Large intestine (tissue), 3 donors: ENCODE measurements at regions not wholly inside any gene's neighbourhood (a gene's known extent, or its start where the extent isn't known, plus 50 kb on each side); places are given as distances from the start of the nearest gene placed in this dataset.
A peak's percentile ranks its signal among the peaks of the same experiment; 100 is the strongest.

ENCODE experiments used
- DNase-seq, 2 donors: peaks; one replicate each; pipeline versions ENCODE4 v3.0.0 to v3.0.0-alpha.2; 2013
- H3K27ac ChIP-seq: one replicate; pipeline ENCODE4 v1.5.1; 2013; ENCODE audit warnings: low read length
- H3K27me3 ChIP-seq: 2 replicates; pipeline ENCODE4 v1.6.1; 2013; ENCODE audit warnings: low read length; ENCODE audit not compliant: control insufficient read depth, insufficient read depth
- H3K36me3 ChIP-seq: 2 replicates; pipeline ENCODE4 v1.6.1; 2013; ENCODE audit warnings: low read length; ENCODE audit not compliant: control insufficient read depth, insufficient read depth
- H3K4me1 ChIP-seq: one replicate; pipeline ENCODE4 v1.6.1; 2013; ENCODE audit warnings: low read length; ENCODE audit not compliant: control insufficient read depth, insufficient read depth
- H3K4me3 ChIP-seq: one replicate; pipeline ENCODE4 v1.5.1; 2013; ENCODE audit warnings: low read length
- H3K9me3 ChIP-seq: one replicate; pipeline ENCODE4 v1.6.1; 2013; ENCODE audit warnings: mild to moderate bottlenecking, low read depth, low read length, moderate library complexity; ENCODE audit not compliant: control insufficient read depth
- WGBS: methylation state at CpG from one replicate; pipeline ENCODE4 v1.1.5; 2013; ENCODE audit warnings: low lambda C conversion rate; ENCODE audit not compliant: insufficient coverage; 5-methylcytosine and 5-hydroxymethylcytosine counted together

DNA sequence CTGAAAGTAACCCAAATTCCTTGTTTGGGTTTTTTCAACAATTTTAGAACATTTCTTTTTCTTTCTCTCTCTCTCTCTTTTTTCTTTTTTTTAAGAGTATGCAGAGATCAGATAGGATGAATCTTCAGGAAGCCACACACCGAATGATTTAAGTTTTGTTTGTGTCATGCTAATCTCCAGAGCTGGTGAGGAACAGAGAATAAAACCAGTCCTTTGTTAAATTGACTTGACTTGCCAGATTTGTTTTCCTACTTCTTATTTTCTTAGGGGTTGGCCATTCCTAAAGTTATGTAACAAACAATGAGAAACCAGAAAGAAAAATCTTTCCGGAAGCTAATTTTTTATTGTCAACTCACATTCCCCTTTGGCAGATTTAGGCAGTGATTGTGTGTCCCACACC lies 1669.3 kb upstream of the CDH6 start:
- DNase-seq = no peak
- WGBS = 52% methylated on average over 2 of the region's 2 CpGs
- Histone ChIP-seq H3K4me1 (no peaks in the 10 kb centered on the region), H3K27ac (no peak overlapping the region), H3K36me3 (no peaks in the 10 kb centered on the region), H3K4me3 (no peak overlapping the region), H3K9me3 (no peaks in the 10 kb centered on the region), H3K27me3 (no peaks in the 10 kb centered on the region)

DNA sequence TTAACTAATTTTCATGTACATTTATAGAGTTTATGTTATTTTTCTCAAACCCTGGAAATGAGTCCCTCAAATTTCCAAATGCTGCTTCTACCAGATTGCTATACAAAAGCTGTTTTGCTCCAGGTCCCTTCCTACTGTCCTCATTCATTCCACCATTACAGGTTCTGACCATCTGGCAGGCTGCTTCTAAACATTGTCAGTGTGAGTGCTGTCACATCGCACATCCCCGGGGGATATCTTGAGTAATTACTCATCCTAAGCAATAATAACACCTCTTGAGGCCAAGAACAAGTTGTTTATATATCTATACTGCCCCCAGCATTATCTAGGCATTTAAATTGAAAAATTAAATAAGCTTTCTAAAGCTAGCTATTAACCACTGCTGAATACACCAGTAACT lies 1675.3 kb upstream of the CDH6 start:
- Histone ChIP-seq H3K27ac (no peak overlapping the region), H3K27me3 (no peaks in the 10 kb centered on the region), H3K4me1 (no peaks in the 10 kb centered on the region), H3K36me3 (no peaks in the 10 kb centered on the region), H3K4me3 (no peak overlapping the region), H3K9me3 (no peaks in the 10 kb centered on the region)
- DNase-seq = no peak
- WGBS = no CpG with 5 or more reads among the region's 2 CpGs

DNA sequence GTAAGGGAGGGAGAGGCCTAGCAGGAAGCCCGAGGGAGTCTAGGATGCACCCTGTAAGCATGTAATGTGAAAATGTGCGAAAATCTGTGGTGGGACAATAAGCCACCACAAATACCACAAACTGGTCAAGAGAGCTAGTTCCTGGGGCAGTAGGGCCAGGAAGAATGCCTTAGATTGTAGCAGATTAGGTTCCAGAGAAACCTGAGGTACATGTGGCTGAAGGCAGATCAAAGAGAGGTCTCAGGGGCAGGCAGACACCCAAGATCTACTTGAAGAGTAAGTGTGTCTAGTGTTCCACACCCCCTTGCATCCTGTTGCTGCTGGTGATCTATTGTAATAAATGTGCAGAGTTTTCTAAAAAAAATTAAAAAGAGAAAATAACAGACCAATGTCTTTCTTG lies 1677.3 kb upstream of the CDH6 start:
- no peaks in the 10 kb centered on the region for H3K4me1 ChIP-seq
- H3K27ac ChIP-seq = no peak overlapping the region
- H3K36me3 ChIP-seq = no peaks in the 10 kb centered on the region
- no peaks in the 10 kb centered on the region for H3K27me3 ChIP-seq
- no peak overlapping the region for H3K4me3 ChIP-seq
- no peak for DNase-seq
- H3K9me3 ChIP-seq = no peaks in the 10 kb centered on the region
- no CpG with 5 or more reads among the region's 2 CpGs for WGBS

DNA sequence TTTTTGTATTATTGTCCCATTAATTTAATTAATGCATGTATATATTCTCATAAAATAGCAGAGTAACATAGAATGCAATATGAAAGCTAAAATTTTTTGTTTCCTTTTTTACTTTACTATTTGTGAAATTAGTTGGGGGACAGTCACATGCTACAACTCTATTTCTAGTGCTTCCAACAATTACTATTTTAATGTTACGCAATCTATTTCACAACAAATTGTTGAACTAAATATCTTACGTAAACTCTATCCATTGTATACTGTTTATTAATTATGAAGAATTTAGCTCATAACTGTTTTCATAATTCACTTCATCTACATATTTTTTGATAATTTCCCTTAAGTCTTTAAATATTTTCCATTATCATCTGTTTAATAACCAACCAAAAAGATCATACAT lies 1685.4 kb upstream of the CDH6 start:
- no CpG with 5 or more reads among the region's 2 CpGs for WGBS
- H3K36me3 ChIP-seq = no peaks in the 10 kb centered on the region
- no peaks in the 10 kb centered on the region for H3K4me1 ChIP-seq
- no peak overlapping the region for H3K27ac ChIP-seq
- H3K4me3 ChIP-seq = no peak overlapping the region
- DNase-seq = no peak
- no peaks in the 10 kb centered on the region for H3K9me3 ChIP-seq
- no peaks in the 10 kb centered on the region for H3K27me3 ChIP-seq

DNA sequence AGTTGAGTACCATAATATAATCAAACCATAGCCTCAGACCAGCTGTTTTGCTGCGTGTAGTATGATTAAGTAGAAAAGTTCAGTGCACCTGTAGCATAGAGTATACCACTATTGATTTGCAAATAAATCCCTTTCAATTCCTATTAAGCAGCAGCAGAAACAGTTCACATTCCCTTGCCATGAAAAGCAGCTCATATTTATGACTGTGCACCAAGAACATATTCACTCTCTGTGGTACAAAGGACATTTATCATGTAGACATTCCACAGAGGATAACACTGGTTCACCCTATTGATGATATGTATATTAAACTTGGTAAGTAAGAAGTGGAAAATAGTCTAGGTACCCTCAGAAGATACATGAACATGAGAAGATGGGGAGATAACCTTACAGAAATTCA lies 1689.1 kb upstream of the CDH6 start:
- no peak overlapping the region for H3K27ac ChIP-seq
- no peaks in the 10 kb centered on the region for H3K4me1 ChIP-seq
- H3K9me3 ChIP-seq = no peaks in the 10 kb centered on the region
- no peaks in the 10 kb centered on the region for H3K36me3 ChIP-seq
- no CpG with 5 or more reads among the region's 1 CpG for WGBS
- DNase-seq = no peak
- no peaks in the 10 kb centered on the region for H3K27me3 ChIP-seq
- H3K4me3 ChIP-seq = no peak overlapping the region

DNA sequence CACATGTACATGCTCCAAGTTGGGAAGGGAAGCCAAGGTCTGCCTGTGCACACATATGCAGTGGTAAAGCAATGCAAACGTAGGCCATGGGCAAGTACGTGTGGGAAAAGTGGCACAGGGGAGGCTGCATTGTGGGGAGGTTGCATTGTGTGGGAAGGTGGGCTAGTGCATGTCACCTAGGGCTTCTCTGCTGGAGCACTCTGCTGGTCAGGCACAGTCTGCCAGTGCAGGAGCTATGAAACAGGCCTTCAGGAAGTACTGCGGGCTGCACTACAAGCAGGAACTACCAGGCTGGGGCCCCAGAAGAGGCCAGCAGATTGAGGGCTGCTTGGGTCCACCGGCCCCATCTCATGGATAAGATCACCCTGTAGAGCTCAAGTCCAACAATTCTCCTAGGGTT lies 1694.6 kb upstream of the CDH6 start:
- no peak for DNase-seq
- H3K4me1 ChIP-seq = no peaks in the 10 kb centered on the region
- no peak overlapping the region for H3K27ac ChIP-seq
- WGBS = no CpG with 5 or more reads among the region's 4 CpGs
- H3K4me3 ChIP-seq = no peak overlapping the region
- no peaks in the 10 kb centered on the region for H3K36me3 ChIP-seq
- H3K27me3 ChIP-seq = no peaks in the 10 kb centered on the region
- H3K9me3 ChIP-seq = peaks cover 12% of the 10 kb centered on the region

DNA sequence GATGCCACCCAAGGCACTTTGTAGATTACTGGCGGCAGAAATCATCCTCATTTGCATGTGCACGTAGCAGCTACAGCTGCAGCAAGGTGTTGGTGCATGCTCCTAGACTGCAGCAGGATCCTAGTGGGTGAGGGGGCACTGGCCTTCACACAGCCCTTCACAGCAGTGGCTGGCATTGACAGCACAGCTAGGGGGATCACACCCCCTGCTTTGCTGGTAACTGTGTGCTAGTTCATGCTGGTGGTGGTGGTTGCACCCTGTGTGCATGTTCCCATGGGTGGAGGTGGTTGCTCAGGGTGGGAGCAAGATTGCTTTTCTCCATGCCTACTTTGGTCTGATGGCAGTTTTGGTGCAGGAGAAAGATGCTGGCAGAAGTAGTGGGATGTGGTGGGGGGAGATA lies 1695.1 kb upstream of the CDH6 start:
- peaks cover 12% of the 10 kb centered on the region for H3K9me3 ChIP-seq
- H3K4me1 ChIP-seq = no peaks in the 10 kb centered on the region
- no peak overlapping the region for H3K27ac ChIP-seq
- H3K27me3 ChIP-seq = no peaks in the 10 kb centered on the region
- no peak for DNase-seq
- WGBS = no CpG with 5 or more reads among the region's 2 CpGs
- H3K4me3 ChIP-seq = no peak overlapping the region
- H3K36me3 ChIP-seq = no peaks in the 10 kb centered on the region

DNA sequence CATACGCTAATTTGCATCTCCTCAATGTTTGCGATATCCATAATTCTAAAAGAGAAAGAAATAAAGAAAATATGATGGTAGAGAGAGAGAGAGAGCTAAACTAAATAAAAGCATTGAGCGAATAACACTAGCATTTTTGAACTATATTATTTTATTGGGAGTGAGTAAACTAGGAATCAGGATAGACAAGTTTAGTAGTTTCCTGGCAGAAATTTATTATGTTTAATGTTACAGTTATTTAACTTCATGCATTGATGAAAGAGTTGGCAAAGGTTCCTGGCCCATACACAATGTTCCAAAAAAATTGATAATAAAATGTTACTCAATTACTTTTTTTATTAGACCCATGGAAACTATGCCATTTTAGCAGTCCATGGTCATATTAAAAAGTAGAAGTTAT lies 1708.2 kb upstream of the CDH6 start:
- H3K9me3 ChIP-seq = no peaks in the 10 kb centered on the region
- 100% methylated on average over 1 of the region's 3 CpGs for WGBS
- no peak overlapping the region for H3K27ac ChIP-seq
- DNase-seq = no peak
- H3K36me3 ChIP-seq = no peaks in the 10 kb centered on the region
- no peaks in the 10 kb centered on the region for H3K27me3 ChIP-seq
- no peak overlapping the region for H3K4me3 ChIP-seq
- no peaks in the 10 kb centered on the region for H3K4me1 ChIP-seq

DNA sequence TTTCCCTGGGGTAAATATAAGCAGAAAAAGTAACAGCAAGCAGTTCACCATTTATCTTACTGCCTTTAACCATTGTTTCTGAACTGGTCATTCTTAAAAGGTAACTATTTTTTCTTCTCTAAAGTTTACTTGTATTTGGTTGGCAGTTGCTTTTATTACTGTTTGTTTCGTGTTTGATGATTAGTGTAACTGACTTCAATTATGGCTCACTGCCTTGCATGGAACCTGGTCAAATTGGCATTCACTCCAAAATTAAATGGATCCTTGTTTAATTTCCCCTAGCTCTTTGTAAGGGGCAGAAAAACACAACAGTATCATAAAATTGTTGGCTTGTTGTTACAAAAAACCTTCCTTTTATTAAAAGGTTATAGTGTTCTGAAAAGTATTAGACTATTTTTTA lies 1723.9 kb upstream of the CDH6 start:
- no CpG with 5 or more reads among the region's 1 CpG for WGBS
- no peaks in the 10 kb centered on the region for H3K36me3 ChIP-seq
- DNase-seq = no peak
- no peak overlapping the region for H3K4me3 ChIP-seq
- no peaks in the 10 kb centered on the region for H3K9me3 ChIP-seq
- no peak overlapping the region for H3K27ac ChIP-seq
- no peaks in the 10 kb centered on the region for H3K27me3 ChIP-seq
- no peaks in the 10 kb centered on the region for H3K4me1 ChIP-seq

DNA sequence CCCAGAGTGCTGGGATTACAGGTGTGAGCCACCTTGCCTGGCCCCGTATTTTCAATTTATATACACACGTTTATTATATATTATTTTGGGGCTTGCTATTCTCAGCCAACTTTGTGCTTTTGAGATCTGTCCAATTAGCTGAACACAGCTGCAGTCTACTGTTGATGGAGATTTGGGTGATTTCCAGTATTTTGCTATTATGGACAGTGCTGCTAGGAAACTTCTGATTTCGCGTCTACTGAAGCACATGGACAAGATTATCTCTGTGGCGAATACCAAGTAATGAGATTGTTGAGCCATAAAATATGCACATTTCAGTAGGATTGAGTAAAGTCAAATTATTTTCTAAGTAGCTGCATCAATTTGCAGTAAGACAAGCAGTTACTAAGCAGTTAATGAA lies 1731.2 kb upstream of the CDH6 start:
- Histone ChIP-seq H3K36me3 (no peaks in the 10 kb centered on the region), H3K27ac (no peak overlapping the region), H3K4me3 (no peak overlapping the region), H3K27me3 (no peaks in the 10 kb centered on the region), H3K4me1 (no peaks in the 10 kb centered on the region), H3K9me3 (no peaks in the 10 kb centered on the region)
- DNase-seq = peak in 1 of 2 donors; percentile 2
- 100% methylated on average over 1 of the region's 5 CpGs for WGBS

DNA sequence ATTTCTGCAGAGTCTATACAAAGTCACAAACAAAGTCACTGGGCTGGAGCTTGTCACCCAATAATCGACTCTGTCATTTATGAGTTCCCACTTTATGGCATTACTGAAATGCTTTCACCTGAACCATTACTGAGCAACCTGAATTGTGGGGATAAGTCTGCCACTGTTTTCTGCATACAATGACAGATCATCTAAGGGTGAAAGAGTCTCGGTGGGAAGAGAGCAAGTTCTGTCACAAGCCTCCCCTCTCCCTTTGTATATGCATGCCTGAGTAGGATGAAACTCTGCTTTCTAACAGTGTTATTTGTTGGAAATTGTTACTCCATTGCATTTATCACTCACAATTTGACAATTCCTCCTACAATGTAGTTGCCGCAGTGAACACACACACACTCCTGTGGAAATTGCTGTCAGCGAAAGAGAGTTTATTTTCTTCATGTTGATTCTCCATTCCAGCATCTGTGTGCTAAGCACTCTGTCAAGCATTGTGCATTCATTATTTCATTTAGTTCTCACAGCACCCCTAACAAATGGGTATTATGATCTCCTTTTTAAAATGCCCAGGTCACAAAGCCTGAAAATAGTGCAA lies 1732.4 kb upstream of the CDH6 start:
- Histone ChIP-seq H3K4me1 (no peaks in the 10 kb centered on the region), H3K36me3 (no peaks in the 10 kb centered on the region), H3K9me3 (no peaks in the 10 kb centered on the region), H3K4me3 (no peak overlapping the region), H3K27ac (no peak overlapping the region), H3K27me3 (no peaks in the 10 kb centered on the region)
- WGBS = no CpG with 5 or more reads among the region's 4 CpGs
- DNase-seq = no peak
